ENCODE measurements at regions not wholly inside any gene's neighbourhood (a gene's known extent, or its start where the extent isn't known, plus 50 kb on each side); places are given as distances from the start of the nearest gene placed in this dataset.
"Not testable (repeated sequence)": the region's sequence is repeated elsewhere in the genome, so short reads cannot be mapped to it uniquely, and the experiment has no call there.

- not testable (repeated sequence) for DNase-seq
Observed at GRCh38 chr16:29094729-29095624, 110.1 kb downstream of the LAT start.

GRCh38 chr16:29094325-29094724 is 109.5 kb downstream of the LAT start:
- DNase-seq = not testable (repeated sequence)

- DNase-seq = not testable (repeated sequence)
Observed at GRCh38 chr16:29089679-29090078, 104.8 kb downstream of the LAT start.

- not testable (repeated sequence) for DNase-seq
Observed at GRCh38 chr16:29087673-29088072, 102.8 kb downstream of the LAT start.

GRCh38 chr16:29081829-29082639 is 97.2 kb downstream of the LAT start:
- not testable (repeated sequence) for DNase-seq

GRCh38 chr16:29074554-29075402 is 89.9 kb downstream of the LAT start:
- not testable (repeated sequence) for DNase-seq

GRCh38 chr16:29062235-29062634 is 77.4 kb downstream of the LAT start:
- DNase-seq = not testable (repeated sequence)

GRCh38 chr16:29061467-29061921 is 76.6 kb downstream of the LAT start:
- DNase-seq = not testable (repeated sequence)

- not testable (repeated sequence) for DNase-seq
Observed at GRCh38 chr16:29060022-29060810, 75.4 kb downstream of the LAT start.

- DNase-seq = not testable (repeated sequence)
Observed at GRCh38 chr16:29059575-29059974, 74.7 kb downstream of the LAT start.

Data from T1000 (cell line).